ENCODE measurements at regions not wholly inside any gene's neighbourhood (a gene's known extent, or its start where the extent isn't known, plus 50 kb on each side); places are given as distances from the start of the nearest gene placed in this dataset.
"Not testable (repeated sequence)": the region's sequence is repeated elsewhere in the genome, so short reads cannot be mapped to it uniquely, and the experiment has no call there.

GRCh38 chr17:36695082-36695481 is 93.7 kb downstream of the MRM1 start:
- no peak for DNase-seq (ENCODE audit: low read depth in 2 of 2)

- DNase-seq (ENCODE audit: low read depth in 2 of 2), result not testable (repeated sequence)
Measured at GRCh38 chr17:36695710-36696109, 94.3 kb downstream of the MRM1 start.

GRCh38 chr17:36696805-36697204 is 95.4 kb downstream of the MRM1 start:
- DNase-seq (ENCODE audit: low read depth in 2 of 2), result no peak

GRCh38 chr17:36697903-36698530 is 96.6 kb downstream of the MRM1 start:
- DNase-seq (ENCODE audit: low read depth in 2 of 2), result no peak

- DNase-seq (ENCODE audit: low read depth in 2 of 2), result no peak
Measured at GRCh38 chr17:36701429-36702099, 100.2 kb downstream of the MRM1 start.

- no peak for DNase-seq (ENCODE audit: low read depth in 2 of 2)
Measured at GRCh38 chr17:36702636-36703035, 101.3 kb downstream of the MRM1 start.

- DNase-seq (ENCODE audit: low read depth in 2 of 2), result peak; percentile 23 to 66
Measured at GRCh38 chr17:36703860-36704266, 102.5 kb downstream of the MRM1 start.

- DNase-seq (ENCODE audit: low read depth in 2 of 2), result no peak
Measured at GRCh38 chr17:36705283-36705795, 104.0 kb downstream of the MRM1 start.

- peak; percentile 40 to 44 for DNase-seq (ENCODE audit: low read depth in 2 of 2)
Measured at GRCh38 chr17:36705874-36706731, 104.7 kb downstream of the MRM1 start.

GRCh38 chr17:36707904-36708303 is 106.5 kb downstream of the MRM1 start:
- DNase-seq (ENCODE audit: low read depth in 2 of 2), result no peak

- no peak for DNase-seq (ENCODE audit: low read depth in 2 of 2)
Measured at GRCh38 chr17:36714789-36715188, 113.4 kb downstream of the MRM1 start.

GRCh38 chr17:36715951-36716350 is 114.6 kb downstream of the MRM1 start:
- no peak for DNase-seq (ENCODE audit: low read depth in 2 of 2)

GRCh38 chr17:36717088-36717487 is 115.7 kb downstream of the MRM1 start:
- DNase-seq (ENCODE audit: low read depth in 2 of 2), result no peak

- DNase-seq (ENCODE audit: low read depth in 2 of 2), result no peak
Measured at GRCh38 chr17:36720131-36720530, 118.7 kb downstream of the MRM1 start.

- DNase-seq (ENCODE audit: low read depth in 2 of 2), result peak in 1 of 2 donors; percentile 36
Measured at GRCh38 chr17:36721560-36722120, 120.3 kb downstream of the MRM1 start.

GRCh38 chr17:36722121-36722902 is 120.9 kb downstream of the MRM1 start:
- DNase-seq (ENCODE audit: low read depth in 2 of 2), result peak; percentile 67 to 76

GRCh38 chr17:36722903-36723263 is 121.5 kb downstream of the MRM1 start:
- DNase-seq (ENCODE audit: low read depth in 2 of 2), result no peak

- no peak for DNase-seq (ENCODE audit: low read depth in 2 of 2)
Measured at GRCh38 chr17:36723459-36724025, 122.2 kb downstream of the MRM1 start.

GRCh38 chr17:36726199-36726598 is 124.8 kb downstream of the MRM1 start:
- no peak for DNase-seq (ENCODE audit: low read depth in 2 of 2)

GRCh38 chr17:36727052-36727451 is 125.7 kb downstream of the MRM1 start:
- no peak for DNase-seq (ENCODE audit: low read depth in 2 of 2)

GRCh38 chr17:36727577-36727976 is 126.2 kb downstream of the MRM1 start:
- DNase-seq (ENCODE audit: low read depth in 2 of 2), result no peak
